H7 (cell line): ENCODE measurements at regions not wholly inside any gene's neighbourhood (a gene's known extent, or its start where the extent isn't known, plus 50 kb on each side); places are given as distances from the start of the nearest gene placed in this dataset.

Experiments used
- DNase-seq: peaks from one replicate; pipeline ENCODE4 v3.0.0; 2012
- H3K27me3 ChIP-seq: 2 replicates; pipeline ENCODE4 v1.6.0; 2011; ENCODE audit warnings: mild to moderate bottlenecking, low read length; ENCODE audit not compliant: control insufficient read depth, insufficient read depth
- H3K36me3 ChIP-seq: replicated peaks from 2 replicates; pipeline ENCODE4 v1.5.1; 2011; ENCODE audit warnings: low read length; ENCODE audit not compliant: control insufficient read depth, insufficient read depth
- H3K4me3 ChIP-seq: 2 replicates; pipeline ENCODE4 v1.5.1; 2011; ENCODE audit warnings: low read depth, mild to moderate bottlenecking, control low read depth, low read length, moderate library complexity; ENCODE audit not compliant: insufficient read depth

DNA sequence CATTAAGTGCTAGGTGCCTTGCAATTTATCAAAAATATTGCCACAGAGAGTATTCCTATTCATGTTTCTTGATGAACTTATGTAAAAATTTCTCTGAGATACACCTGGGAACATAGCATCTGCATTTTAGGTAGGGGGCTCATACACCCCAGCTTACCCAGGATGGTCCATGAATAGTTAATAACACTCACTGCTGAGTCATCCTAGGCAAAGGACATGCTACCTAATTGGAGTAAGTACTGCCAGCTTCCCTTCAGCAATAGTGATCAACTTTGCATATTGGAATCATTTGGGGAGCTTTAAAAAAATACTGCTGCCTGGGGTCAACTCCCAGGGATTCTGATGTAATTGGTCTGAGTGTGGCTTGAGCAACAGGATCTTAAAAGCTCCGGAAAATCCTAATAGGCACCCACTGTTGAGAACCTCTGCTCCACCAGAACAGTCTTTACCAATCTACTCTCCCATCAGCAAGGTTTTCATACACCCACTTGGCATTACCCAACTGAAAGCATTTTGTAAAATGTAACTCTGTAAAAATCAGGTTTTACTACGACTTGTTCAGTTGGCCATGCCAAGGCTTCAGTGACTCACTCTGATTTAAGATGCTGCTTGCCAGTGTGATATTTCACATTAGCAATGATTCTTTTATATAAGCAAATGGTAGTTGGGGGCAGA lies 67.2 kb upstream of the FNDC3A start:
- no peaks in the 10 kb centered on the region for H3K36me3 ChIP-seq
- no peak for DNase-seq
- no peaks in the 10 kb centered on the region for H3K27me3 ChIP-seq
- H3K4me3 ChIP-seq: no peak overlapping the region

- Histone ChIP-seq H3K36me3 (no peaks in the 10 kb centered on the region), H3K27me3 (no peaks in the 10 kb centered on the region), H3K4me3 (no peak overlapping the region)
- DNase-seq: no peak
These were observed 66.7 kb upstream of the FNDC3A start for GRCh38 chr13:48909056-48909389.

DNA sequence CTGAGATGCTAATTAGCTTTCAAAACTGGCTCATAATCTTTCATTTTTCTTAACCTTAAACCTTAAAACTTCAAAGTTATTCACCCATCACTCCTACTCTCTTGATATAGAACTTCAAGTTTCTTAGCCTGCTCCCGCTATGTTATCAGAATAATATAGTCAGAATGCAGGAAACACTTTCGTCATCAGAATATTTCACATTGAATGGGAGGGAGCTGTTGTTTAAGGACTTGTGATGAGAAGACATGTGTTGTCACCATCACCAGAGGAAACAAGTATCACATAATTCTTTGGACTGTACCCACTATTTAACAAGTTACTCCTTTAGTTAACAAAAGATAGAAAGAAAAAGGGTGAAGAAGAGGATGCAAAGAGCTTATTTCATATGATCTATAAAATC lies 65.0 kb upstream of the FNDC3A start:
- no peak for DNase-seq
- no peak overlapping the region for H3K4me3 ChIP-seq
- H3K27me3 ChIP-seq: no peaks in the 10 kb centered on the region
- no peaks in the 10 kb centered on the region for H3K36me3 ChIP-seq

DNA sequence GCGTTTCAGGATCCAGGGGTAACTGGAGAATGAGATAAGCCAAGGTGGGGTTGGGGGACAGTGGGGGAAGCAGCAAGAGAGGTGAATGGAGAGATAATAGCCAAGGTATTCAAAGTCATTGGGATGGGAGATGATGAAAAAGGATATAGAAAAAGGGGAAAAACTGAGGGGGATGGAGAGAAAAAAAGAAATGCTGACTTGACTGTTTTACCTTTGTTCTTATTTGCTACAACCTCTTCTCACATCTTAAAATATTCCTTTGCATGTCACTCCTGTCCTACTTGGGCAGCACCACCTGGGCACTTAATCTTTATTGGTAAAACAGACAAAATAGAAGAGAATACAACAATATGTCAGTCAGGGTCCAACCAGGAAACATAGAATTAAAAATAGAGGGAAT lies 56.0 kb upstream of the FNDC3A start:
- no peak overlapping the region for H3K4me3 ChIP-seq
- DNase-seq: no peak
- no peaks in the 10 kb centered on the region; the same call in 1 of the 2 replicates for H3K27me3 ChIP-seq
- no peaks in the 10 kb centered on the region for H3K36me3 ChIP-seq

- Histone ChIP-seq H3K27me3 (no peaks in the 10 kb centered on the region; the same call in 1 of the 2 replicates), H3K36me3 (no peaks in the 10 kb centered on the region), H3K4me3 (no peak overlapping the region)
- DNase-seq: no peak
These were observed 55.0 kb upstream of the FNDC3A start for GRCh38 chr13:48920730-48921129.

GRCh38 chr13:48923376-48923775 lies 52.3 kb upstream of the FNDC3A start:
- H3K27me3 ChIP-seq: no peaks in the 10 kb centered on the region; the same call in 1 of the 2 replicates
- H3K4me3 ChIP-seq: no peak overlapping the region
- H3K36me3 ChIP-seq: no peaks in the 10 kb centered on the region
- no peak for DNase-seq

DNA sequence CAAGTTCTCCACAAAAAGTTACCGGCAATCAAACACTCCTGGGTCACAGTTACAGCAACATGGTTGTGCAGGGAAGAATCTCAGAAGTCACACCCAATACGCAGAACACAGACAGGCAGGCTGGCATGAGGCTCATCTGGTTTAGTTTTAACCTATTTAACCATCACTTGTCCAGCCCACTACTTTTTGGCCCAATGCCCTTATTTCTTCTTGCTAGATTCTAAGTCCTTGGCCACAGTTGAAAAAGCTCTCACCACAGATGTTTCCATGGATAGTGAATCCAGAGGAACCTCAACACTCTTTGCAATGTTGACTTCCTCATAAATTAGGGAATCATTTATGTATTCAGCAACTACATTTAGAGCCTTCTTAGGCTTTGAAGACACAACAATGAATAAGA lies 50.7 kb upstream of the FNDC3A start:
- no peaks in the 10 kb centered on the region for H3K36me3 ChIP-seq
- H3K27me3 ChIP-seq: no peaks in the 10 kb centered on the region; the same call in 1 of the 2 replicates
- DNase-seq: no peak
- no peak overlapping the region for H3K4me3 ChIP-seq
